GM18507 (cell line): ENCODE measurements at regions not wholly inside any gene's neighbourhood (a gene's known extent, or its start where the extent isn't known, plus 50 kb on each side); places are given as distances from the start of the nearest gene placed in this dataset.

Experiments used
- DNase-seq: peaks from one replicate; pipeline ENCODE4 v3.0.0; 2011; ENCODE audit warnings: low read depth; ENCODE audit not compliant: insufficient read length; ENCODE audit errors: extremely low spot score
- FAIRE-seq: peaks from 2 replicates; lab custom pipeline; 2011; peaks lifted over from hg19 to GRCh38; lab: Jason Lieb, UNC

DNA sequence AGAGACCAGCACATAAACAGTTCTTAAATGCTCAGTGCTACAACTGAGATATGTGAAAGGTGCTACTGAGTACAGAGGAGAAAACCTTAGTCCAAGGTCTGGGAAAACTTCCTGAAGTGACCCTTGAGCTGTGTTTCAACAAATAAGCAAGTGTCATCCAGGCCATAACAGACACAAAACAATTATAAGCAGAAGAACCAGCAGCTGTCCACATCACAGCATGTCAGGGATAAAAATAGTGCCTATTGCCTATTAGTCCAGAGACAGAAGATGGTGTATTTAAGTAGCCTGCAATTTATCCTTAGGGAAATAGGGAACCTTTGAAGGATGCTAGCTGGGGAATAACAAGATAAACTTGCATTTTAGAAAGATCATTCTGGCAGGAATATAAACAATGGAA is 237.8 kb downstream of the SPTSSA start:
- DNase-seq: no peak
- FAIRE-seq: no peak

DNA sequence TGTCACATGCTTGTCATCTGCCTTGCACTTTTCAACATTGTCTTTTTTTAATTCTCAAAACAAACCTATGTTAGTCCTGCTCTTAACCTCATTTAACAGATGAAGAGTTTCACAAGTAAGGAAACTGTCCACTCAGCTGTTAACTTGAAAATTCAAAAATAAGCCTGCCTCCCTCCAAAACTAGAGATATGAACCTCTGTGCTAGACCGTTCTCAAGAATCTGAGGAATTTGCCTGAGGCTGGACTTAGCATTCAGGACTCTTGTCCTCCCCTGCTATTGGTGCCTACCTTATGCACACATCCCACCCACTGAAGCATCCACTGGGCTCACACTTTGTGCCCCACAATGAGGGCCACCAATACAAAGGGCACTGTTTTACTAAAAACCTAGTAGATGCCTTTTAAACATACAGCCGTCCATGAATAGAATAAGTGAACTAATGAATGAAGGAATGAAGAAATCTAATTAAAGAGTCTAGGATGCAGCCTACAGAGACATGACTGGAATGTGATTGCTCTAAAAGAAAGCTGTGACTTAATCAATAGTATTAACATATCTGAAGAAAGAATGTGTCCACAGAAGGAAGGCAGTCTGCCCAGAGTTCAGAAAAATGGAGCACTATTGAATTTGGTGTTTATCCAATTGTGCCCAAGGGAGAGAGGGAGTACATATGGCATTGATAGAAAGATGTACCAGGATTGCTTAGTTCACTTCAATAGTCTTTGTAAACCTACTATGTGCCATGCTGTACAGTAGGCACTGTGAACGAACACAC is 238.5 kb downstream of the SPTSSA start:
- DNase-seq (no peak), FAIRE-seq (no peak)

DNA sequence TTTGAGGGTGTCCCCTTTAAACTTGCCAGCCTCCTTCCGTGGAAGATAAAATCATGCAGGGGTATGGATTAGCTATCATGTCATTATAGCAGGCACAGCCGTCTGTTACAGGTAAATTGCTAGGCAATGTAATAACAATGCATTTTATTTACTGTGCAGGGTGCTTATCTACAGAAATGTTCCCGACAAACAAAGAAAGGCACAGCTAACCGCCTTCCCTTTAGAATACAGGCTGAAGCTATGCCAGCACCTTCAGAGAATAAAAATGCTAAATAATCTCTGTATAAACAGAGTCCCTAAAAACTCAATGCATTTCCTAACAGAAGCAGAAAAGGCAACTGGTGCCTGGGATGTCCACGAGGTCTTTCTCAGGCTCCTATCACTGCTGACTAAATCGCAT is 239.2 kb downstream of the SPTSSA start:
- FAIRE-seq (no peak), DNase-seq (no peak)

DNA sequence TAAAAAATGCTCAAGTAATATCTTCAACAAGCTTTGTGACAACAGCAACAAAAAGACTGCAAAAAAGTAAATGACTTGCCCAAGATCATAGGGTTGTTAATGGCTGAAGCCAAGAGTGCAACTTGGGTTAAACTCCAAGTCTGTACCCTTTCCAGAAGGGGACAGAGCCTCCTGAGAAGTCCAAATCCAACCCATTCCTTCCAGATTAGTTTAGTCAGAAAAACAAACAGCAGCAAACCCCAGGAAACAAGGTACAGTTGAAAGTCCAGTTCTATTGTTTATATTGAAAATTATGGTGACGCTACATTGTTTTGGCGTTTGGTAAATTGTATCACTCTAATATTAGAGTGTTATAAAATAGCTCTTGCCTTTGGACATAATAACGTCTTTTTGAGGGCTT is 239.9 kb downstream of the SPTSSA start:
- no peak for DNase-seq
- no peak for FAIRE-seq

DNA sequence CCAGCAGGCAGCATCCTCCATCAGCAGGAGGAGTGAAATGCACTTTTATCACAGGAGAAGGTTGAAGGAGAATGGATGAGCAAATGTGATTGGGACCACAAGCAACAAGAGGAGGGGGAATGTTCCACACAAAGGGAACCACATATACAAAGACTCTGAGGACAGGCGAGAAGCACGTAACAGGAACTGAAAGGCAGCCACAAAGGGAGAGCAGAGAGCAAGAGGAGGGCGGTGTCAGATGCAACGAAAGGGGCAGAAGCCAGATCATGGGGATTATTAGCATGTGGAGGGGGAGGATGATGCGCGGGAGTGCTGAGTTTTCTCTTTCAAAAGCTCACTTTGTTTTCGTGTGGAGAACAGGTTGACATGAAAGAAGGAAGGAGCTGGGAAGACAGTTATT is 241.1 kb downstream of the SPTSSA start:
- DNase-seq (no peak), FAIRE-seq (peak; percentile 93)

DNA sequence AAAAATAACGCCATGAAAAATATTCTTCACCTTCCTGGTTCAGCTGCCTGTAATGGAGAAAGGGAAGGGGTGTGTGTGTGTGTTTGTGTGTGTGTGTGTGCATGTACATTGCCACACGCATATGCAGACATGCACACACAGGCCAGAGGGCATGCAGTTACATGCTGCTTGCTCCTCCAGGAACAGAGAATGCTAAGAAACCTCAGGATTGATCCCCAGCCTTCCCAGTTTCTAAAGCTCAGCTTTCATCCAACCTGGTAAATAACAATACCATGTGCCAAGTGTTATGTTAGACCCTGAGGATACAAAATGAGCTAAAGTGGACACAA is 241.7 kb downstream of the SPTSSA start:
- no peak for FAIRE-seq
- DNase-seq: no peak

DNA sequence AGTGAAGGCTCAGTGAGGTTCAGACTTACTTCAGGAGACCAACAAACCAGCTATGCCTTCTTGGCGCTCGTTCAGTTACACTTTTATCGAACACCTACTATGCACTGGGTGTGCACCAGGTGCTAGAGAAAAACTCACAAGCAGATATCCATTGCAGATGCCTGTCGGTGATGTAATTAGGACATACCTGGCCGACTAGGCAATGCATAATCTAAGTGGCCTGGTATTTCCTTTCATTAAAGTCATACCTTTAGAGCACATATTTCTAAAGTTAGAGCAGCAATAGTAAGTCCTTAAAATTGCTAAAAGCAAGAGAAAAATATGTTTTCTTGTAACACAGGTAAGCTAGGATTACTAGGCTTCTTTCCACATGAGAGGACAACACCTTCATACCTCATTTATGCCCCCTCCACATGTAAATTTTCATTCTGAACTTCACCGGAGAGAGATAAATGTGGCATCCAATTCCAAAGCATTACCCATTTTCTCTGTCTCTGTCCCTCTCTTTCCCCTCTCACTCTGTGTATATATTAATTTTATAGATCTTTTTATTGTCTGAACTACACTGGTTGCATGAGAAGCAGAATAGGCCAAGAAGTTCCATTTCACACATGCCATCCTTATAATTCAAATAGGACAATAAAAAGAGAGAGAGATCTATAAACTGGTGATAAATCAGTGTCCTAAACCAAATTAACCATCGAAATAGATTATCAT is 242.2 kb downstream of the SPTSSA start:
- DNase-seq (no peak), FAIRE-seq (no peak)

DNA sequence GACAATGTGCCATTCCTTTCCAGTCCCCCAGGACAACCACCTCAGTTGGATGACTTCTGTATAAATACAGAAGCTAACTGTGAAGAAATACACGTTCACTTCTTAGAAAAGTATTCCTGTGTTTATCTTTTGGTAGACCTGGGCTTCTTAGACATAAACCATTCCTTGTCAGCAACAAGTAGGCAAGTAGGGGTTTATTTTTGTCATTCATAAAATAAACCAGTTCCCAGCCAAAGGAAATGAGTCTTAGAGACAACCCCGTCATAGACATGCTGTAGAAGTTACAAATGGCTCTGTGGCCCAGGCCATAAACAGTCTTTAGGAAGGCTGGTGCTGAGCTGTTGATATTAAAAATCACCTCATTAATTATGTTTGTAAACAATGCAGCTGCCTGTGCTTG is 243.2 kb downstream of the SPTSSA start:
- FAIRE-seq: no peak
- DNase-seq: no peak

DNA sequence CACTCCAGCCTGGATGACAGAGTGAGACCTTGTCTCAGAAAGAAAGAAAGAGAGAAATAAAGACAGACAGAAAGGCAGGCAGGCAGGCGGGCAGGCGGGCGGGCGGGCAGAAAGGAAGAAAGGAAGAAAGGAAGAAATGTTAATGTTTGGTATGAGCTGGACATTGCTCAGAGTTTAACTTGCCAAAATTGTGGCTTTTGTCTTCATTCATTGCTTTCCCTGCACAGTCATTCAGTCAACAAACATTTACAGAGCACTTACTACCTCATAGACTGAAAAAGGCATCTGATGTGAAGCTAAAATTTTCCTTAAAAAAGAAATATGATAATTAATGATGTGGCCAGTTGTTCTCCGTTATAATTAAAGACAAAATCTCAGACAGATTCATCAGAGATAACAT is 247.1 kb downstream of the SPTSSA start:
- FAIRE-seq (no peak), DNase-seq (no peak)

DNA sequence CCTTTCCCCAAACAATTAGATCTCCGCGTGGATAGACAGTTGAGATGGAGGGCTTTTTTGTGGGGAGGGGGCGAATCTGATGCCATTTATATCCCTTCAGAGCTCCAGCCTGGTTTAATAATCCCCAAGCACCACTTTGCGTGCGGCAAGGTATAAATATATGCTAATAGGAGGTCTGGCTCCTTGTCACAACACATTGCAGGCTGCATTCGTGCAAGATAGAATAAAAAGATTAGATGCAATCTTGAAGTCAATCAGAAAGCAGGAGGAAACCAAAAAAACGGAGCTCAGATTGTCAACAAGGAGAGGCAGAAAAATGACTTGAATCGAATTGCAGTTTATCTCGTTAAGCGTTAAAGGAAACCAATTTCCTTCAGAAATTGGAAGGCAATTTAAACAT is 248.7 kb downstream of the SPTSSA start:
- FAIRE-seq: no peak
- DNase-seq: no peak

DNA sequence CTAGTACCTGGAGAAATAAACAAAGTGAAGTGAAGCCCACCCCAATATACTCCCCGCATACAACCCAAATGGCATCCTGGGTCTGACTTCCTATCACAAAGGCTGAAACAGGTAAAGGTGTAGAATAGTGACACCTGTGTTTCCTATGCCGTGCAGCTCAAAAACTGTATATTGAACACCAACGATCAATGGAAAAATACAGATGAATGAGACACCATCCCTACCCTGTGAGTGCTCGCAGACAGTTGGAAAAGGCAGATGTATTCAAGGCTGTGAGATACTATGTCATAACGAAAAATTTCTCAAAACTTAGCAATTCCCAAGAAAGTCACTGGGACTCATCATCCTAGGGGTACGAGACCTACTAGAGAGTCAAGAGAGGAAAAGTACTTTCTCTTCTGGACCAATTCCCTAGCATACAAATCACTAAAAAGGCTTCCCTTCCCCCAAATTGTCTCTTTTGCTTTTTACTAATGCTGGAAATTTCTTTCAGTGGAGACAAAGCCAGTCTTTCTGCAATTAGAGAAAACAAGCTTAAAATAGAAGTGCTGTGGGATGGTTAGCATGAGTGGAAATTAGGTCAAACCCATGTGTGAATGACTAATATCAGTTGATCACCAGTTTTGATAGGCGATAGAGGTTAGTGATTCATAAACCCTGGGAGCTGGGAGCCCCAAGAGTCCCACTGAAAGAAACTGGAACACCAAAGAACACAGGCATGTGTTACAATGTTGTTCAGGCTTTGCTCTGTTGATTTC is 249.7 kb downstream of the SPTSSA start:
- DNase-seq (no peak), FAIRE-seq (peak; percentile 63)

DNA sequence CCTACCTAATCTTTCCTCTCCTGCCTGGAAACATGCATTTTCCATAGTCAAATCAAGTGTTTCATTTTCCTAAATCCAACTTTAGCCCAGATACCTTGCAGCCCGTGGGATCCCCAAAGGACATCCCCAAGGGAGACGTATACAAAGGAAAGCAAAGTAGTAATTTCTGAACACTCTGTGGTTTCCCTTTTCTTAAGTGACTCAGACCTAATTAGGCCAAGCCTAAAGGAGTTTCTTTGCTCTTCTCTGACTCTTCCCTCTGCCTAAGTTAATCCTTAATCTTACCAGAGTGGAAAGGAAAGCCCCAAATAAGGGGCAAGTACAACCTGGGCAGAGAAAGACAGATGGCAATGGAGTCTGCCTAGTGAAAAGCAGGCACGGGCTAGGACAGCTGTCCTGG is 250.3 kb downstream of the SPTSSA start:
- peak; percentile 90 for FAIRE-seq

DNA sequence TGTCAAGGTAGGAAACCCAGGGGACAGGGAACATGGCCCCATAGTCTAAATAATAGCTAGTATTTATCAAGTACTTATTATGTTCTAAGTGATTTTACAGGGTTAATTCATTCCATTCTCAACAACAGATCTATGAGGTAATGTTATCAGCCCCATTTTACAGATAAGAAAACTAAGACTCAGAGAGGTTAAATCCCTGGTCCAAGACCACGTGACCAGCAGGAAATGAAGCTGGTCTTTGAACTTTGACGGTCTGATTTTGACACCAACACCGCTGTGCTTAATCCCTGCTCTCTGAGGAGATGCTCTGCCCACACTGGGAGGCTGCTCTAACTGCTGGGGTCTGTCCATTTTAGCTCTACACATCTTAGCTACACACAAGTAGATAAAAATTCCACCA is 253.5 kb downstream of the SPTSSA start:
- no peak for DNase-seq
- FAIRE-seq: no peak

More for the DNA sequence above, 250.3 kb downstream of the SPTSSA start:
- DNase-seq: no peak

DNA sequence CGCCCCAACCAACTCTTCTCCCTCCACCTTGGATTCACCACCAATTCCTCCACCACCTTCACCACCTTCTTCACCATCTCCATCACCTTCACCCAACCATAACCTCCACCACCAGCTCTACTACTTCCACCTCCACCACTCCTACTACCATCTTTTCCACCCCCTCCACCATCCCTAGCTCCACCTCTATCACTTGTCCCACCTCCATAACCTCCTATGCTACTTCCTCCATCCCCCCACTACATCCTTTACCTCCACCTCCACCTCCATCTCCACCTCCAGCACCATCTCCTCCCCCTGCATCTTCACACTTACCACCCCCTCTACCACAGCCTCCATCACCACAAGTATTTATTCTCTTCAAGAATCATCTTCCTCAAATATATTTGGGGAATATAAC is 254.9 kb upstream of the EGLN3 start:
- DNase-seq (no peak), FAIRE-seq (no peak)

DNA sequence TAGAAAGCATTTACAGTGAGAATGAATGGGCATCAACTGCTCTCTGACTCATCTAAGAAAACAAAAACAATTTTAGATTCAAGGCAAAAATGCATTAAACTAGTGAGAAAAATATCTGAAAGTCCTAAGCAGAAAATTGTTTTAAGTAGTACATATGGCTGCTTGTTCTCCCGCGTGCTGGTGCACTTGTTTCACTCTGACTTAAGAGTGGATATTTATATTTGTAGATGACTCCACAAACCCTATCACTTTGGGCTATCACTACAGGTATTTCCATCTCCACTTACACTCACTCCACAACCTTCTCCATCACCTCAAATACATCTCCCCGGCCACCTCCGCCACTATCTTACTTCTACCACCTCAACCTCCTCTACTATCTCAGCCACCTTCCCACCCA is 253.9 kb upstream of the EGLN3 start:
- DNase-seq (no peak), FAIRE-seq (no peak)

DNA sequence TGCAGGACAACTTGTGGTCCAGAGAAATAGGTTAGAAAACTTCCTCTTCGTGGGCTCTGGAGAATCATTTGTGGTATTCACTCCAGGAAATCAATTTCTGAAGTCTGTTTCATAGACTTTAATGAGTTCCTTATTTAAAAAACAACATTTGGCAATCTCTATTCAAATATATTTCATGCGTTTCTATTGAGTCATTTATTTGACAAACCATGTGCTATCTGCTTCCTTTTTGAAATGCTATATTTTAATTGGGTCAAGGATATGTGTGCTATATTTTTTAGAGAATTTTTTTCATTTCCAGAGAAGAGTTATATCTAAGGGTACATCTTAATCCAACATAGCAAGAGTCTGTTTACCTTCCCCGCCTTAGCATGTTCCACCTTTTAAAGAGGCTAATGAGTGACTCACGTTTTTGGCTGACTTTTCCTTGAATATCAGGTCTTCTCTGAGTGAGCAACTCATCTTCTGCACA is 252.4 kb upstream of the EGLN3 start:
- DNase-seq: no peak
- no peak for FAIRE-seq

DNA sequence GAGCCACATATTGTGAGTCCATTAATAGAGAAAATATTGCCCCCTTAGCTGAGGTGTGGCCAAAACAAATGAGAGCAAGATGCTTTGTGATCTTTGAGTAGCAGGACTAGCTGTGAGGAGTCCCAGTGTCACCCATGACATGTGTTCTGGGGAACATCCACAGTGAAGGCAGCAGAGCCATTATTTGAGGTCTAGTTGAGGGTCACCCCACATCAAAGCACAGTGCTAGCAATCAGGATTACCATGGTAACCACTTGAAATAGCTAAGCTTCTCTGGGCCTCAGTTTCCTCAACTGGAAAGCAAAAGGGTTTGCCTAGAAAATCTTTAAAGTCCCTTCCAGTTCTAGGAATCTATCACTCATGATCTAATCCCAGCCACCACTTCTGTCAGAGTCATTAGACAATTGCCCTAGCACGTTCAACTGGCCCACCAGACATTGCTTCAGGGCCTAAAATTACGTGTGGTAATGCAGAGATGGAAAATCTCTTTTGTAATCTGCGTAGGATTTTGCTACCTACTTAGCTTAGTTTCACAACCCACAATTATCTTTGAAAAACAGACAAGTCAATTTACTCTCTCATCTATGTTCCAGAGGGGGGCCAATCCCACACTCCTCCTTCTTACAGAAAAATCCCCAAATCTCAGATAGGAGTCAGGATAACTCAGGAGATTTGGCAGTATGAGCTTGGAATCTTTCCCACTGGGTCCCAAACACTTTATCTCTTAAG is 251.2 kb upstream of the EGLN3 start:
- FAIRE-seq (no peak), DNase-seq (no peak)

DNA sequence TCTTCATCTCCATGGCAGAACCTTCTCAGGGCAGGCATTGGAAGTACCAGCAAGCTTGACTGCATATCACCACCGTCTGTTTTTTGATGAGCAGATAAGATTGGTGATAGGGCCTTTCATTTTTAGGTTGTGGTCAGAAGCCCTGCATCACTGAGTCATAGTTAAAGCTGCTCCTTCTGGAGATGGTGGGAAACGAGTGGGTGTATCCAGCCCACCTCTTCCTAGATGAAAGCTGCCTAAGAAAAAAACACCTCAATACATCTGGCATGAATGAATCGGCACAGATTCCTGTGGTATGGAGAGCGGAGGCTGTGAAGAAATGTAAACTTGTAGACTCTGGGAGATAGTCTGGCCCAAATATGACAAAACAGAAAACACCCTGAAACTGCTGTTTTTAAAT is 248.7 kb upstream of the EGLN3 start:
- no peak for DNase-seq
- FAIRE-seq: no peak

DNA sequence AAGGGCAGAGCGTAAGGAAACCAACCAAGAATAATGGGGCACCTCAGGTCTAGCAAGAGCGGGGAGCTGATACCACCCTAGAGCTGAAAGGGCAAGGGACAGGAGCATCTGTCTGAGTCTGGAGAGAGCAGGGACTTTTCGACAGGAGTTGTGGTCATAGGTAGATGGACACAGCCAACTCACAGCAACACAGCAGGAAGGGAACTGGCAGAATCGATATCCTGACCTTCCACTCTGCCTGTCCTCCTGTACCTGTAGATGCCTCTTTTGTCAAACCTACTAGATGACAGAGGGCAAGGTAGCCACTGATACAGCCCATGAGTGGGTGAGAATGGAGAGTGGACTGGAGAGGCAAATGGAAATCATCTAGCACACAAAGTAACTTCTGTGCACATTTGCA is 247.2 kb upstream of the EGLN3 start:
- DNase-seq (no peak), FAIRE-seq (no peak)

DNA sequence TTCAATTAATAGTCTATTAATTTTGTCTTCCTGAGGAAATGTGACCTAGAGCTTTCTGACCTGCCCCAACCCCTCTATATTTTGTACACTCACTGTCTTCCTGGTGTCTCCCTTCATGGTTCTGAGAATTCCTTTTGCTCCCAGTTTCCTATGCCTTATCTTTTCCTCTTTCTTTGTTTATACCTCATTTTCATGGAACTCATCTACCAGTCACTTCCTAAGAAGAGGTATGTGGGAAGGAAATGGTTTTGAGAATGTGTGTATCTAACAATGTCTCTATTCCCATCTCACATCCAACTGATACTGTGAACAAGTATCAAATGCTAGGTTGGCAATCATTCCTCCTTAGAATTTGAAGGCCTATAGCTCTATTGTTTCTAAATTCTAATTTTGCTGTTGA is 245.1 kb upstream of the EGLN3 start:
- FAIRE-seq: no peak
- DNase-seq: no peak
